Cardiac muscle cell (in vitro differentiated cells and primary cell): ENCODE measurements at regions not wholly inside any gene's neighbourhood (a gene's known extent, or its start where the extent isn't known, plus 50 kb on each side); places are given as distances from the start of the nearest gene placed in this dataset.

Source experiments
- DNase-seq, 2 donors: peaks; one replicate each; pipeline versions ENCODE4 v3.0.0 to v3.0.0-alpha.2; 2010 to 2017; ENCODE audit warnings: low read depth in 1 of 2, low spot score in 1 of 2
- H3K27ac ChIP-seq: fragments of 200-600 bp; sonication (generic); 2 replicates; pipeline ENCODE4 v1.5.1; 2016
- H3K27me3 ChIP-seq: fragments of 200-600 bp; sonication (generic); 2 replicates; pipeline ENCODE4 v1.6.0; 2016; ENCODE audit warnings: control low read depth
- H3K36me3 ChIP-seq: fragments of 200-600 bp; sonication (generic); 2 replicates; pipeline ENCODE4 v1.5.1; 2016; ENCODE audit warnings: control low read depth
- H3K4me1 ChIP-seq: fragments of 200-600 bp; sonication (generic); 2 replicates; pipeline ENCODE4 v1.8.1; 2017; ENCODE audit warnings: low read depth, mild to moderate bottlenecking, mixed run types
- H3K4me3 ChIP-seq: fragments of 200-600 bp; sonication (generic); 2 replicates; pipeline ENCODE4 v1.5.1; 2016; ENCODE audit warnings: mild to moderate bottlenecking
- H3K9me3 ChIP-seq: fragments of 200-600 bp; sonication (generic); 2 replicates; pipeline ENCODE4 v1.5.1; 2017; ENCODE audit warnings: low read depth, mild to moderate bottlenecking, control low read depth
- CTCF ChIP-seq: IDR thresholded peaks from 2 replicates; pipeline ENCODE4 v1.5.1; 2012; ENCODE audit warnings: low read depth, mild to moderate bottlenecking, low read length

- no peak for DNase-seq
- H3K27ac ChIP-seq: no peak overlapping the region
- H3K4me1 ChIP-seq: no peaks in the 10 kb centered on the region
- no peak overlapping the region for H3K4me3 ChIP-seq
- H3K36me3 ChIP-seq: no peaks in the 10 kb centered on the region
- TF ChIP-seq CTCF: no peak
- no peaks in the 10 kb centered on the region for H3K9me3 ChIP-seq
- H3K27me3 ChIP-seq: no peaks in the 10 kb centered on the region
Observed at GRCh38 chr14:41993687-41994086, 387.0 kb downstream of the LRFN5 start.

- Histone ChIP-seq H3K9me3 (no peaks in the 10 kb centered on the region), H3K4me3 (no peak overlapping the region), H3K27ac (no peak overlapping the region)
Observed at GRCh38 chr14:41986700-41987099, 380.0 kb downstream of the LRFN5 start.

GRCh38 chr14:41986083-41986645, 379.5 kb downstream of the LRFN5 start:
- no peak overlapping the region for H3K4me3 ChIP-seq
- no peaks in the 10 kb centered on the region for H3K4me1 ChIP-seq
- DNase-seq: no peak
- no peaks in the 10 kb centered on the region for H3K27me3 ChIP-seq
- no peak overlapping the region for H3K27ac ChIP-seq
- H3K36me3 ChIP-seq: no peaks in the 10 kb centered on the region
- no peaks in the 10 kb centered on the region for H3K9me3 ChIP-seq
- TF ChIP-seq CTCF: no peak

More at GRCh38 chr14:41986700-41987099, 380.0 kb downstream of the LRFN5 start:
- Histone ChIP-seq H3K4me1 (no peaks in the 10 kb centered on the region), H3K36me3 (no peaks in the 10 kb centered on the region), H3K27me3 (no peaks in the 10 kb centered on the region)
- DNase-seq: peak in 1 of 2 donors; percentile 19
- no peak for TF ChIP-seq CTCF

- DNase-seq: no peak
- Histone ChIP-seq H3K9me3 (no peaks in the 10 kb centered on the region), H3K27me3 (no peaks in the 10 kb centered on the region), H3K36me3 (no peaks in the 10 kb centered on the region), H3K4me1 (no peaks in the 10 kb centered on the region), H3K4me3 (no peak overlapping the region), H3K27ac (no peak overlapping the region)
- no peak for TF ChIP-seq CTCF
Observed at GRCh38 chr14:41973178-41973577, 366.5 kb downstream of the LRFN5 start.

- DNase-seq: no peak
- Histone ChIP-seq H3K27me3 (no peaks in the 10 kb centered on the region), H3K36me3 (no peaks in the 10 kb centered on the region), H3K27ac (no peak overlapping the region), H3K4me3 (no peak overlapping the region), H3K9me3 (no peaks in the 10 kb centered on the region), H3K4me1 (no peaks in the 10 kb centered on the region)
- no peak for TF ChIP-seq CTCF
Observed at GRCh38 chr14:41972531-41972930, 365.9 kb downstream of the LRFN5 start.

GRCh38 chr14:41960281-41960680, 353.6 kb downstream of the LRFN5 start:
- no peaks in the 10 kb centered on the region for H3K9me3 ChIP-seq
- no peak overlapping the region for H3K27ac ChIP-seq
- no peaks in the 10 kb centered on the region for H3K4me1 ChIP-seq
- no peaks in the 10 kb centered on the region for H3K27me3 ChIP-seq
- DNase-seq: peak in 1 of 2 donors; percentile 62
- H3K36me3 ChIP-seq: no peaks in the 10 kb centered on the region
- no peak for TF ChIP-seq CTCF
- H3K4me3 ChIP-seq: no peak overlapping the region
